ENCODE measurements at regions not wholly inside any gene's neighbourhood (a gene's known extent, or its start where the extent isn't known, plus 50 kb on each side); places are given as distances from the start of the nearest gene placed in this dataset.

GRCh38 chr5:75952291-75952690 is 130.9 kb upstream of the SV2C start:
- TF ChIP-seq POLR2A (IDR thresholded peaks at IDR 0.05; ENCODE audit: low read depth, low read length) (no peak), POLR2AphosphoS5 (IDR thresholded peaks at IDR 0.05; ENCODE audit: low read depth, low read length) (no peak), TAF1 (IDR thresholded peaks at IDR 0.05; ENCODE audit: borderline replicate concordance, low read depth, low read length) (no peak)

All from GM12892 (cell line).